H1 (cell line): ENCODE measurements at regions not wholly inside any gene's neighbourhood (a gene's known extent, or its start where the extent isn't known, plus 50 kb on each side); places are given as distances from the start of the nearest gene placed in this dataset.

Source experiments
- CTCF ChIA-PET: fragments of 300-600 bp; sonication (Branson Sonifier 250); formaldehyde crosslinking; loops from one replicate; lab custom pipeline; 2021; ENCODE audit not compliant: partially characterized antibody; lab: Charles Lee
- POLR2A ChIA-PET: fragments of 300-600 bp; sonication (Branson Sonifier 250); formaldehyde crosslinking; loops from one replicate; lab custom pipeline; 2021; ENCODE audit warnings: inconsistent platforms; ENCODE audit not compliant: partially characterized antibody; lab: Charles Lee
- DNase-seq, 2 experiments: peaks; one replicate each; pipeline versions ENCODE4 v3.0.0 to v3.0.0-alpha.2; 2010 to 2022; ENCODE audit warnings: low spot score in 2 of 2, low read depth in 1 of 2, mixed read lengths in 1 of 2
- FAIRE-seq: peaks from 2 replicates; lab custom pipeline; 2011; peaks lifted over from hg19 to GRCh38; lab: Jason Lieb, UNC
- H2AFZ ChIP-seq: 2 replicates; pipeline ENCODE4 v1.8.1; 2012; ENCODE audit warnings: low read length, inconsistent platforms
- H2AK5ac ChIP-seq: 2 replicates; pipeline ENCODE4 v1.6.1; 2013; ENCODE audit warnings: low read depth, low read length
- H2BK120ac ChIP-seq: replicated peaks from 2 replicates; pipeline ENCODE3; 2013; ENCODE audit warnings: low read depth, low read length, inconsistent platforms
- H2BK12ac ChIP-seq: 2 replicates; pipeline ENCODE4 v1.6.1; 2013; ENCODE audit warnings: low read depth, low read length
- H2BK15ac ChIP-seq: 2 replicates; pipeline ENCODE4 v1.6.1; 2013; ENCODE audit warnings: low read length
- H2BK20ac ChIP-seq: 2 replicates; pipeline ENCODE4 v1.6.1; 2013; ENCODE audit warnings: low read length
- H2BK5ac ChIP-seq: 2 replicates; pipeline ENCODE4 v1.6.1; 2013; ENCODE audit warnings: low read depth, low read length
- H3K14ac ChIP-seq: 2 replicates; pipeline ENCODE4 v1.6.1; 2013; ENCODE audit warnings: inconsistent platforms; ENCODE audit not compliant: insufficient read length
- H3K18ac ChIP-seq: 2 replicates; pipeline ENCODE4 v1.6.1; 2013; ENCODE audit warnings: low read length; ENCODE audit errors: extremely low read depth
- H3K23ac ChIP-seq: 2 replicates; pipeline ENCODE4 v1.6.1; 2013; ENCODE audit warnings: inconsistent platforms; ENCODE audit not compliant: insufficient read length
- H3K23me2 ChIP-seq: 2 replicates; pipeline ENCODE4 v1.6.1; 2013; ENCODE audit warnings: low read depth, low read length
- H3K27ac ChIP-seq: 2 replicates; pipeline ENCODE4 v1.6.1; 2011; ENCODE audit warnings: low read depth, low read length, inconsistent platforms
- H3K27me3 ChIP-seq, 4 experiments: replicated peaks in 1 of 4; 1 replicate in 1 of 4; 2 replicates in 3 of 4; pipeline versions ENCODE4 v1.6.1 to v1.8.1; 2011 to 2013; ENCODE audit warnings: low read length in 3 of 4, mild to moderate bottlenecking in 3 of 4, inconsistent platforms in 2 of 4, mixed read lengths in 2 of 4, moderate library complexity in 1 of 4; ENCODE audit not compliant: control insufficient read depth in 3 of 4, insufficient read depth in 3 of 4; ENCODE audit errors: extremely low read depth in 1 of 4
- H3K36me3 ChIP-seq, 4 experiments: 2 replicates each; pipeline versions ENCODE4 v1.6.1 to v1.8.1; 2011 to 2013; ENCODE audit warnings: mild to moderate bottlenecking in 4 of 4, low read length in 3 of 4, moderate library complexity in 2 of 4, control low read depth in 1 of 4, inconsistent platforms in 1 of 4; ENCODE audit not compliant: insufficient read depth in 4 of 4, control insufficient read depth in 2 of 4
- H3K4ac ChIP-seq: replicated peaks from 2 replicates; pipeline ENCODE3; 2013; ENCODE audit warnings: low read length, low read depth, mixed read lengths, inconsistent platforms; ENCODE audit not compliant: insufficient read length
- H3K4me1 ChIP-seq, 4 experiments: replicated peaks in 1 of 4; 1 replicate in 1 of 4; 2 replicates in 3 of 4; pipeline versions ENCODE4 v1.6.1 to v1.8.1; 2011 to 2013; ENCODE audit warnings: low read length in 3 of 4, inconsistent platforms in 2 of 4, mixed read lengths in 1 of 4; ENCODE audit not compliant: insufficient read depth in 4 of 4, control insufficient read depth in 3 of 4
- H3K4me2 ChIP-seq, 2 experiments: 2 replicates each; pipeline versions ENCODE4 v1.6.1 to v1.8.1; 2011 to 2013; ENCODE audit warnings: low read depth in 2 of 2, low read length in 2 of 2, control low read depth in 1 of 2, inconsistent platforms in 1 of 2, mild to moderate bottlenecking in 1 of 2; ENCODE audit not compliant: insufficient read depth in 1 of 2
- H3K4me3 ChIP-seq, 4 experiments: fragments of 200-600, 300-600 bp in 1 of 4; sonication (generic), shearing (Covaris generic), sonication (Bioruptor Twin) in 1 of 4; 2 replicates each; pipeline versions ENCODE4 v1.5.1 to v1.8.1; 2011 to 2016; ENCODE audit warnings: low read length in 4 of 4, low read depth in 3 of 4, control low read depth in 2 of 4, inconsistent platforms in 2 of 4, mild to moderate bottlenecking in 2 of 4, mixed read lengths in 1 of 4, moderate library complexity in 1 of 4; ENCODE audit not compliant: insufficient read depth in 2 of 4; ENCODE audit errors: extremely low read depth in 1 of 4
- H3K56ac ChIP-seq: replicated peaks from 2 replicates; pipeline ENCODE3; 2013; ENCODE audit warnings: low read depth, mild to moderate bottlenecking, mixed read lengths, low read length, inconsistent platforms; ENCODE audit not compliant: insufficient read length
- H3K79me1 ChIP-seq: 2 replicates; pipeline ENCODE4 v1.6.1; 2013; ENCODE audit warnings: low read depth, low read length, control low read depth
- H3K79me2 ChIP-seq, 2 experiments: 2 replicates each; pipeline versions ENCODE4 v1.6.1 to v1.8.1; 2012 to 2013; ENCODE audit warnings: low read length in 2 of 2, mild to moderate bottlenecking in 2 of 2, inconsistent platforms in 1 of 2; ENCODE audit not compliant: insufficient read depth in 2 of 2, control insufficient read depth in 1 of 2
- H3K9ac ChIP-seq, 4 experiments: replicated peaks in 1 of 4; 1 replicate in 1 of 4; 2 replicates in 3 of 4; pipeline versions ENCODE4 v1.6.1 to v1.8.1; 2011 to 2013; ENCODE audit warnings: low read depth in 3 of 4, low read length in 3 of 4, control low read depth in 2 of 4, mild to moderate bottlenecking in 2 of 4, moderate library complexity in 2 of 4, inconsistent platforms in 1 of 4; ENCODE audit errors: extremely low read depth in 1 of 4
- H3K9me3 ChIP-seq, 2 experiments: 2 replicates each; pipeline versions ENCODE4 v1.6.1 to v1.8.1; 2012 to 2013; ENCODE audit warnings: mild to moderate bottlenecking in 2 of 2, moderate library complexity in 2 of 2, control low read depth in 1 of 2, inconsistent platforms in 1 of 2, low read depth in 1 of 2, low read length in 1 of 2, mixed read lengths in 1 of 2; ENCODE audit not compliant: insufficient read depth in 2 of 2
- H4K20me1 ChIP-seq, 2 experiments: replicated peaks in 1 of 2; 2 replicates each; pipeline versions ENCODE3 to v1.8.1; 2011 to 2013; ENCODE audit warnings: inconsistent platforms in 2 of 2, low read length in 2 of 2, mild to moderate bottlenecking in 1 of 2; ENCODE audit not compliant: insufficient read depth in 2 of 2, control insufficient read depth in 1 of 2
- H4K5ac ChIP-seq: 2 replicates; pipeline ENCODE4 v1.6.1; 2013; ENCODE audit warnings: low read length, low read depth, mixed read lengths, inconsistent platforms; ENCODE audit not compliant: insufficient read length
- H4K8ac ChIP-seq: 2 replicates; pipeline ENCODE4 v1.8.0; 2013; ENCODE audit warnings: mild to moderate bottlenecking, moderate library complexity, low read length, inconsistent platforms; ENCODE audit not compliant: insufficient read depth; ENCODE audit errors: extremely low read depth
- H4K91ac ChIP-seq: replicated peaks from 2 replicates; pipeline ENCODE3; 2013; ENCODE audit warnings: low read length, mixed read lengths, inconsistent platforms; ENCODE audit not compliant: insufficient read length
- ASH2L ChIP-seq: fragments of 200-600, 300-600 bp; sonication (generic); IDR thresholded peaks from one replicate; pipeline ENCODE4 v1.7.1; 2017; ENCODE audit warnings: low read length
- BACH1 ChIP-seq: IDR thresholded peaks from 2 replicates; pipeline ENCODE4 v1.6.1; 2012; ENCODE audit warnings: low read length, improper control_type of control experiment
- CHD1 ChIP-seq: IDR thresholded peaks from 2 replicates; pipeline ENCODE4 v1.6.1; 2012; ENCODE audit warnings: low read depth, low read length, improper control_type of control experiment
- EP300 ChIP-seq, 2 experiments: IDR thresholded peaks; 1 replicate in 1 of 2; 2 replicates in 1 of 2; pipeline ENCODE4 v1.6.1; 2011 to 2012; ENCODE audit warnings: low read depth in 2 of 2, low read length in 2 of 2, mild to moderate bottlenecking in 2 of 2, borderline replicate concordance in 1 of 2, inconsistent platforms in 1 of 2, moderate library complexity in 1 of 2
- HDAC6 ChIP-seq: IDR thresholded peaks from one replicate; pipeline ENCODE4 v1.7.1; 2012; ENCODE audit warnings: low read depth, mild to moderate bottlenecking, inconsistent platforms, low read length, moderate library complexity
- KDM5A ChIP-seq: fragments of 200-600 bp; IDR thresholded peaks from 2 replicates; pipeline ENCODE4 v1.7.1; 2012; ENCODE audit warnings: mild to moderate bottlenecking, low read length, inconsistent platforms, mixed read lengths
- POU5F1 ChIP-seq: IDR thresholded peaks from 2 replicates; pipeline ENCODE4 v1.6.1; 2011; ENCODE audit warnings: low read depth, mild to moderate bottlenecking, low read length, moderate library complexity
- SUZ12 ChIP-seq: fragments of 200-600 bp; sonication (generic); IDR thresholded peaks from 2 replicates; pipeline ENCODE4 v1.6.1; 2012; ENCODE audit warnings: mild to moderate bottlenecking, inconsistent platforms, low read length, moderate library complexity, mixed read lengths
- TAF1 ChIP-seq: IDR thresholded peaks from 2 replicates; pipeline ENCODE4 v1.6.1; 2011; ENCODE audit warnings: mild to moderate bottlenecking, low read depth, low read length
- TCF12 ChIP-seq: IDR thresholded peaks from 2 replicates; pipeline ENCODE4 v1.6.1; 2011; ENCODE audit warnings: low read depth, mild to moderate bottlenecking, low read length
- USF2 ChIP-seq: IDR thresholded peaks from 2 replicates; pipeline ENCODE4 v1.6.1; 2011; ENCODE audit warnings: low read length, improper control_type of control experiment
- WGBS, 2 experiments: shearing (Covaris generic) in 1 of 2; methylation state at CpG; one replicate each; pipeline versions ENCODE4 v1.1.6 to v1.1.7; 2013 to 2015; ENCODE audit warnings: low lambda C conversion rate in 2 of 2, mixed read lengths in 2 of 2, inconsistent platforms in 1 of 2, low coverage in 1 of 2, missing lambda C conversion rate in 1 of 2; ENCODE audit not compliant: insufficient replicate concordance in 2 of 2, insufficient coverage in 1 of 2, insufficient read length in 1 of 2; ENCODE audit errors: extremely low coverage in 1 of 2, missing lambda C conversion rate in 1 of 2; 5-methylcytosine and 5-hydroxymethylcytosine counted together

- FAIRE-seq (no peak), DNase-seq (no peak)
- Histone ChIP-seq H3K36me3 (no peaks in the 10 kb centered on the region; a peak in 1 of 8 replicates), H3K56ac (no peak overlapping the region), H3K79me2 (no peaks in the 10 kb centered on the region), H2BK15ac (no peak overlapping the region), H3K27ac (no peak overlapping the region), H3K14ac (no peak overlapping the region), H3K9me3 (peaks cover 2 to 7% of the 10 kb centered on the region in 2 experiments; a peak in 1 of 4 replicates), H2BK5ac (no peak overlapping the region), H4K5ac (no peak overlapping the region), H3K4ac (no peak overlapping the region), H2BK12ac (no peak overlapping the region), H3K4me3 (no peak overlapping the region), H2BK120ac (no peak overlapping the region), H4K20me1 (no peaks in the 10 kb centered on the region), H4K91ac (no peak overlapping the region), H2AFZ (no peak overlapping the region), H3K4me2 (no peak overlapping the region), H3K4me1 (no peaks in the 10 kb centered on the region), H3K23me2 (no peaks in the 10 kb centered on the region), H3K27me3 (no peaks in the 10 kb centered on the region), H3K18ac (no peak overlapping the region), H2AK5ac (no peak overlapping the region), H3K9ac (no peak overlapping the region), H4K8ac (no peak overlapping the region), H3K79me1 (no peaks in the 10 kb centered on the region), H2BK20ac (no peak overlapping the region), H3K23ac (no peak overlapping the region)
- TF ChIP-seq BACH1 (no peak), HDAC6 (no peak), KDM5A (no peak), POU5F1 (no peak), CHD1 (no peak), TAF1 (no peak), SUZ12 (no peak), ASH2L (no peak), TCF12 (no peak), EP300 (IDR thresholded peaks at IDR 0.05; ENCODE audit: borderline replicate concordance in 1 of 2, low read depth in 2 of 2, low read length in 2 of 2) (no peak), USF2 (no peak)
- 90% methylated on average over 3 of the region's 3 CpGs; no CpG with 5 or more reads in 1 of the 2 experiments for WGBS, 2 experiments
- ChIA-PET POLR2A (no interaction called here), CTCF (interaction anchor here (0.8 to 1.1 kb wide), 2 partner anchors 8 to 21 kb away, joined by 3 to 4 read pairs; no protein-coding TSS in a partner anchor)
Measured at GRCh38 chr14:26896447-26896846, 298.6 kb upstream of the NOVA1 start.
